GM19395 (cell line): ENCODE measurements at regions not wholly inside any gene's neighbourhood (a gene's known extent, or its start where the extent isn't known, plus 50 kb on each side); places are given as distances from the start of the nearest gene placed in this dataset.

Experiments
- ATAC-seq: cut with Tn5 transposase; IDR thresholded peaks from one replicate; pipeline ENCODE4 v1.9.1; 2021; ENCODE audit warnings: mild to moderate bottlenecking, moderate library complexity; ENCODE audit not compliant: unreplicated experiment

DNA sequence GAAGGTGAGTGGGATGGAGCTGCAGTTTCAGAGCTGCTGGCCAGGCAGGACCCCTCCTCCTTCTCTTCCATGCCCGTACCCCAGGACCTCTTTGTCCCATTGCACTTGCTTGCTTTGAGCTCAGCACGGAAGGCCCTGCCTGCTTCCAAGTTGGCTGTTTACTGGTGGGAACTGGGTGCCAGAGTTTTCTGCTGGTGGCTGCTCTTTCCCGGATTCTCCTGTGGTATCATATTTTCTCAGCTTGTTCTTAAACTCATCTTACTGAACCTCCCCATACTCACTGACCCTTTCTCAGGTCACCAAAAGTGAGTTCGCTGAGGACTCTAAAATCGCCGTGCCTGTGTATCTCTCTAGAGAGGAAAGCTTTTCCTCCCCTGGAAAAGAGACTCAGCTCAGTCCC, 297.7 kb upstream of the TNP1 start:
- ATAC-seq, result no peak

- ATAC-seq, result no peak
Measured at GRCh38 chr2:217156801-217157200, 296.9 kb upstream of the TNP1 start.

- ATAC-seq, result no peak
Measured at GRCh38 chr2:217154923-217155322, 295.1 kb upstream of the TNP1 start.

GRCh38 chr2:217153510-217153909, 293.6 kb upstream of the TNP1 start:
- ATAC-seq, result no peak

GRCh38 chr2:217152831-217153230, 293.0 kb upstream of the TNP1 start:
- no peak for ATAC-seq

DNA sequence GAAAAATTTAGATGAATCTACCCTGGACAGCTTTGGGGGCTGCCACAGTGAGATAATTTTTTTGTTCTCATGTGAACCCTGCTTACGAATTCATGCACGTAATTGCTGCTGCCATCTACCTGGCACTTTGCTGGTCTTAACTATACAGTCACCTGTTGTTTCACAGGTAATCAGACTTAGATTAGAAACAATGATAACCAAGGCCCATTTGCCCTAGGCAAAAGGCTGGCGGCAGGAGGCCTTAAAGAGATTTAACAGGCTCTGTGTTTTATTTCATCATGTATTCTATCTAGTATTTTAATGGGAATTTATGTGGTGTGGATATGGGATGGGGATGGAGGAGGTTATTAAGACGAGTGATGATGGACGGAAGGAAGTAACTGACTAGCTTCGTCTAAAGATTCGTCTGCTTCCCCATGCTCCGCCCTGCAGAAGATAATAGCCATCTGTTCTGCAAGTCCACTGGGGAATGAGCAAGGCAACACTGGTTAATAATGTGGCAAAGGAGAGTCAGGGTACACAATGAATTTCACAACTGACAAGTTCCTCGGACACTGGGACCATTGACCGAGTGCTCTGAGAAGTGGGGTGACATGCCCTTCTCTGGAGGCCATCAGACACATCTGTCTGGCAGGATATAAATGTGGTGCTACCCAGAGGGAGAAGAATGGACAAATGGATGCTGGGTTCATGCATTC, 291.8 kb upstream of the TNP1 start:
- no peak for ATAC-seq

GRCh38 chr2:217150236-217150635, 290.4 kb upstream of the TNP1 start:
- ATAC-seq, result no peak

DNA sequence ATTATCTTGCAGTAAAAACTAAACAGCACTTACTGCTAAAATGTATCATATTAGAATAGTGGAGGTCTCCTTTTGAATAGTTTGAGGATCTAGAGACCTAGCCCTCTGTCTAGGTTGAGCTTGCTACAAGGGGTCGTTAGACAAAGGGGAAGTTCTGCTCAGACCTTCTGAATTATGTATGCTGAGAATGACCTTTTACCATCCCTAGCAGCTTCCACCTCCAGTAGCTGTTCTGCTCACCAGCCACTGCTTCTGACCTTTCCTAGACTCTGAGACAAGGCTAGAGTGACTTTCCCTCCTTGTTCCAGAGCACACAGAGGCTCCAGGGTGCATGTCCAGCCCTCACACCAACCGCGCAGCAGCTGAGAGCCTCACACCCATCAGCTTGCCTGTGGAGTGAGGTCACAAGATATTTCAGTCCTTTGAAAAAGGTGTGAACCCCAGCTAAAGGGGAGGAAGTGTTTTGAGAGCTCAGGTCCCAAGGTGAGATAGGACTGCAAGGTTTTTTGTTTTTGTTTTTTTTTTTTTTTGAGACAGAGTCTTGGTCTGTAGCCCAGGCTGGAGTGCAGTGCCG, 289.3 kb upstream of the TNP1 start:
- no peak for ATAC-seq

- ATAC-seq, result no peak
Measured at GRCh38 chr2:217147818-217148217, 288.0 kb upstream of the TNP1 start.

DNA sequence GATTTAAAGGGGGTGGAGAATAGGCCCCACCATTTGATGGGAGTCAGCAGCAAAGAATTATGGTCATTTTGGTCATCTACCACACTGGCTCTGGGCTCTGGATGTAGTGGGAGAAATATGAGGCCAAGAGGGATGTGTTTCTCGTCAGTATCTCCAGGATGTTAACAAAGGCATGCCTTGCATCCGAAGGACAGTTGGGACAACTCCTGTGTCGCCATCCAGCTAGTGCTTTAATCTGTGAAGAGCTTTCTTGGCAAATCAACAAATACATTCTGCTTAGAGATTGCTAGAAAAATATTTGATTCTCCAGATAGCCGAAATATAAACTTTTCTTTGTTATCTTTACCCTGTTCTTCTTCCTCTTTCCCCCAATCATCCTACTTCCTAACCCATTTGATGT, 287.1 kb upstream of the TNP1 start:
- ATAC-seq, result no peak

DNA sequence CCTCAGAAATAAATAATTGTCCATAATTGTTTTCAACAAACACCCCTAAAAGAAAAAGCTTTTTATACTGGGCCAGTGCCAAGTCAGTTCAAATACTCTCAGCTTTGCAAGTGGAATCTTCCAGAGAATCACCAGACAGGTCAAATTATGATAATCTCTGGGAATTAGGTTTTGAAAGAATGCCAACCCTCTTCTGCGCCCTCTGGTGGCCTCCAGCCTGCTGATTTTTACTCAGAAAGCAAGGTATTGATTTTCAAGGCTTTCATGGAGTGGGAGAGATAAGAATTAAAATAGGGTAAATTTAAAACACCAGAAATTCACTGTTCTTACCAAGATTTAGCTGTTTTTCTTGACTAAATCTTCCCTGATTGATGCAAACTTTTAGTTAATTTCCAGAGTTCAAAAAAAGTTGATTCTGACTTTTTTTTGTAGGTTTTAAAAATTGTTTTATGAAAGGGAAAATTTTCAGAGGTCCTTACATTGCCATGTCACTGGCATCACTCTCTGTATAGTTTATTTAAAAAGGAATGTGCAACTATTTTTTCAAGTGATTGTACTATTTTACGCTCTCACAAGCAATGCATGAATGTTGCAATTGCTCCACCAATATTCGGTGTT, 282.9 kb upstream of the TNP1 start:
- ATAC-seq, result no peak

- ATAC-seq, result no peak
Measured at GRCh38 chr2:217138284-217138683, 278.4 kb upstream of the TNP1 start.

- no peak for ATAC-seq
Measured at GRCh38 chr2:217127744-217128143, 267.9 kb upstream of the TNP1 start.

GRCh38 chr2:217125014-217125413, 265.1 kb upstream of the TNP1 start:
- no peak for ATAC-seq

DNA sequence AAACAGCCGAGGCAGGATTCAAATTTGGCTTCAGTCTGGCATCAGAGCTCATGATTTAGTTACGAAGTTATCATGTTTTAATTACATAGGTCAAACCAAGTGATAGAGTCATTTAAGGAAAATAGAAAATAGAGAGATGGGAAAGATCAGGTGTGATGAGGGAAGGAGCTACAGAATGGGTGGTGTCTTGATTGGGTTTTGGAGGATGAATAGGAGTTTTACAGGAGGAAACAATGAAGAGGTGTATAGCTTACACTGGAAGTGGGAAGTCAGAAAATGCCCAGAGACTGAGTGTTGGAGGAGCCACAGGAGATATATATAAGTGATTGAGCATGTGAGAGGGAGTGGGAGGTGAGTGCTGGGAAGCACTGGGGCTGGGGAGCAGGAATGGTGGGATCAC, 264.2 kb upstream of the TNP1 start:
- no peak for ATAC-seq

- no peak for ATAC-seq
Measured at GRCh38 chr2:217121565-217121964, 261.7 kb upstream of the TNP1 start.

DNA sequence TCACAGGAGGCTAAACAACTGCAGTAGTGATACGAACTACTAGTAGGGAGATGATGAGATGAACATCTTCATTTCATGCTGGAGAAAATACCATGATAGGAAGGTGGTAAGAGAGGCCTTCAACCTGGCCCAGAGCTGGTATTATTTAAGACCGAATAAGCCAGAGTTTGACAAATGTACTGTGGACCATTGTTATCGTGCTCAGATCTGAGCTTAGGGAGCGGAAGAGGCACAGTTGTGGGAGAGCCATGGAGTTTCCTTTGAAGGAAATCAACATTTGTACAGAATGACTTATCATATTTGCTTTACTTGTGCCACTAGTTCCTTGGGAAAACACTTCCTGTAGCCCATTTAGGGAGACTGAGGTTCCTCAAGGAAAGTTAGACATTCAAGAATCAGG, 260.6 kb upstream of the TNP1 start:
- ATAC-seq, result no peak

GRCh38 chr2:217118559-217119284, 258.9 kb upstream of the TNP1 start:
- no peak for ATAC-seq

GRCh38 chr2:217117523-217117922, 257.7 kb upstream of the TNP1 start:
- ATAC-seq, result no peak

- no peak for ATAC-seq
Measured at GRCh38 chr2:217116610-217117009, 256.7 kb upstream of the TNP1 start.

GRCh38 chr2:217114117-217114516, 254.3 kb upstream of the TNP1 start:
- ATAC-seq, result no peak

- no peak for ATAC-seq
Measured at GRCh38 chr2:217113491-217113890, 253.6 kb upstream of the TNP1 start.
